Islet of Langerhans (tissue), 1 donor: ENCODE measurements at regions not wholly inside any gene's neighbourhood (a gene's known extent, or its start where the extent isn't known, plus 50 kb on each side); places are given as distances from the start of the nearest gene placed in this dataset.

Experiments used
- FAIRE-seq: peaks from one replicate; lab custom pipeline; 2011; peaks lifted over from hg19 to GRCh38; lab: Jason Lieb, UNC

GRCh38 chr1:29639156-29639736 lies 402.9 kb downstream of the PTPRU start:
- FAIRE-seq: no peak

DNA sequence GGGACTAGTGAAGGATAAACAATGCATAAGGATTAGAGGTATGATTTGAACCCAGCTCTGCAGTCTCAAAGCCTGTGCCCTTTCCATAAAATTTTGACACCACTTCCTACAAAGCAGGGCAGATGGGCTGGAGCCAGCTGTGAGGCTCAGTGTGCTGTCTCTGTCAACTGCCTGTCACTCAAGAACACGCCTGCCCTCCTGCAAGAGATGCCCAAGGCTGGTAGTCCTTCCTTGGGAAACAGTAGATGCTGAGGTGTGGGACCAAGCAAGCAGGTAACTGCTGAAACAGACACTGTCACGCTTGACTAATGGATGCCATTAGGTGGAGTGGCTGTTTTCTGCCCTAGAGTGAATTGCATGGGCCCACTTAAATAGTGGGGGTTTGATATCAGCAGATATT lies 402.0 kb downstream of the PTPRU start:
- no peak for FAIRE-seq

GRCh38 chr1:29636936-29637335 lies 400.6 kb downstream of the PTPRU start:
- no peak for FAIRE-seq

DNA sequence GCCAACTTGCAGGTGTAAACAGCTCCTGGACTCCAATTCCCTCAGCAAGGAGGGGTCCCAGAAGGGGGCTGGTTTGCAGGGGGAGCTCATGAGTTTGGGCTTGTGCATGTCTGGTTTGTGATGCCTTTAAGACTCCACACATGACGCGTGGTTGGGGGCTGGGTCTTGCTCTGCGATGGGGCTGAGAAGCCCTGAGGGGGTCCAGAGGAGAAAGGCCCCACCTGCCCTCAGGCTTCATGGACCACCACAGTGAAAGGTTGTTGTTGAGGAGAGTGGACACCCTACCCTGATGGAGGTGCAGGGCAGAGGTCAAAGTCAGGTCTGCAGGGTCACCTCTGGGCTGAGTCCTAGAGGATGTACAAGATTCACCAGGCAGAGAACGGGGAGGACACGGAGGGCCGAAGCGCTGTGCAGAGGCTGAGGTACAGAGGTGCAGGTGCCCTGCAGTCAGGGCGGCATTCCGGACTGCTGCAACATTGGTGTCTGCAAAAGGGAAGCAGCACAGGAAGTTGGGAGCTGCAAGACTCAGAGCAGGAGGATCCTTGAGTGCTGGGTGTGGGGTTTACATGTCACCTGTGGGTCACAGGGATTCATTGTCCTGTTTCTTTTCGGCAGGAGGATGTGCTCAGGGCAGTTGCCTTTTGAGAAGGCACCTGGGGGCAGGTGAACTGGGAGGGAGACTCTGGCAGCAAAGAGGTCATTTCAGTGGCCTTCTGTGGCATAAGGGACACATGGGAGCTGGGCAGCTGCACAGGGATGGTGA lies 399.4 kb downstream of the PTPRU start:
- no peak for FAIRE-seq

GRCh38 chr1:29634746-29635335 lies 398.5 kb downstream of the PTPRU start:
- FAIRE-seq: no peak

- FAIRE-seq: no peak
These were observed 398.0 kb downstream of the PTPRU start for GRCh38 chr1:29634324-29634723.

DNA sequence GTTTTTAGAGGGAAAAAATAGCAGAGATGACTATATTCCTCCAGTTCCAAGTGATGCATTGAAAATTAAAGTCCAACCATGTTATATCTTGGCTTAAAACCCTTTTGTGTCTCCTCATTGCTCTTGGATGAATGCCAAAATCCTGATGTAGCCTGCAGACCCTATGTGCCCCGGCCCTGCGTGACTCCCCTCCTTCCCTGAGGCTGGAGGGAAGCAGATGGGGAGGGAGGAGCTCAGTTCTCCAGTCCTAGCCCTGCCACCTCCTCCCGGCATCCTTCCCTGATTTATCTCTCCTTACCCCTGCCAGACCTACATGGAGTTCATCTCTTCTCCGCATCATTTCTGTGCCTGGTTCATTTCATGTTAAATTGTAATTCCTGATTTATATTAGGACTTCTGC lies 397.4 kb downstream of the PTPRU start:
- FAIRE-seq: no peak

GRCh38 chr1:29632806-29633615 lies 396.7 kb downstream of the PTPRU start:
- FAIRE-seq: no peak

GRCh38 chr1:29631836-29632805 lies 395.8 kb downstream of the PTPRU start:
- FAIRE-seq: no peak

GRCh38 chr1:29631361-29631760 lies 395.0 kb downstream of the PTPRU start:
- FAIRE-seq: no peak

DNA sequence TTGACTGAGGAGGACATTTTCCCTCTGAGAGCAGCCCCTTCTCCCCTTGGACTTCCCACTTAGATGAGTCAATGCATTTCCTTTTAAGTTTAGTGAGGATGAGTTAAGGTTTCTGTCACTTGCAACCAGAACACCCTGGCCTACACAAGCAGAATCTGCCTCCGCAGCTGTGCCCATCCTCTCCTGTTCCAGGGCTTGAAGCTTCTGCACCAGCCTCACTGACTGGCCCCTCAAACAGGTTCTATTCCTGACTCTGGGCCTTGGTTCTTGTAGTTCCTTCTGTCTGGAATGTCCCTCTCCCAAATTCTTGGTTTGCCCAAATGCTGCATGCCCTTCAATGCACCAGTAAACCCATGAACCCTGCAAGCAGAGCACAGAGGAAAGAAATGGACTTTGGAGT lies 394.4 kb downstream of the PTPRU start:
- FAIRE-seq: no peak

DNA sequence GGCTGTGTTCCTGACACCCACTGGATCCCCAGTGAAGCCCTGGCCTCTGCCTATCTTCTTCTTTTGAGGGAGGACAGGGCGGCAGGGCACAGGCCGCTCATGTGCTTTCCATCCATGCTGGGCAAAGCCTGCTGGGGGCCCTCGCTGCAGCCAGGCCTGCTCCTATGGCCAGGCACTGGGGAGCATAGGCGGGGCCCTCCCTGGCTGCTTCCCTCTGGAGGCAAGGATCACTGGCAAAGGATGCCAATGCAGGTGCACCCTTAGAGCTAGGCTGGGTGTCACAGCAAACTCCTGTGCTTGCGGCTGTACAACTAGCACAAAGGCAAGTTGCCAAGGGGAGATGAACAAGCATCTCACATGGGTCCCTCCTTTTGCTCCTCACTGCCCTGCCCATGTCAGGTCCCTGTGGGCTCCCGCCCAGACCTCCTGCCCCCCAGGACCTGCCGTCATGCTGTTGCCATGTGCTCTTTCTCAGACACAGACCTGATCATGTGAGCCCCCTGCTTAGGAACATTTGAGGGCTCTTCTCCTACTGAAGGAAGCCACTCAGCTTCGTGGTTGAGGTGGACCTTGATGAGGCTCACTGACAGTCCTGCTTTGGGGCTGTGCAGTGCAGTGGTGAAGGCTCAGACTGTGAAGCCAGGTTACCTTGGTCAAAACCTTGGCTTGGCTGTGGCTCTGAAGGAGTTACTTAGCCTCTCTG lies 393.6 kb downstream of the PTPRU start:
- FAIRE-seq: no peak

DNA sequence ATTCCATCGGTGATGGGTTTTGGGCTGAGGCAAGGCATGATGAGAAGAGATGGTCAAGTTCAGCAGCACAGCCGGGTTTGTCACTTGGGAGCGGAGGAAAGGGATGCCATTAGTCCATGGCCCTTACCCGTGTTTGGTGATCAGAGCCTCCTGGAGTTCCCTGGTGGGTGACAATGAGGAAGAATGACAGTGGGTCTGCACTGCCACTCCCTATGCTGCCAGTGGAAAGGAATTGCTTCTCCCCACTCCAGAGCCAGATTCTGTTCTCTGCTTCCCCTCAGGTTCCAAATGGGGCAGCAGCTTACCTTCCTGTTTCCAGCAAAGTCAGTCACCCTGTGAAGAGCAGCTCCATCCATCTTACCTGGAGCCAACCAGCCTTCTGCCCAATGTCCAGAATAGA lies 393.1 kb downstream of the PTPRU start:
- no peak for FAIRE-seq

- no peak for FAIRE-seq
These were observed 391.9 kb downstream of the PTPRU start for GRCh38 chr1:29628190-29628589.

- no peak for FAIRE-seq
These were observed 390.4 kb downstream of the PTPRU start for GRCh38 chr1:29626726-29627125.

DNA sequence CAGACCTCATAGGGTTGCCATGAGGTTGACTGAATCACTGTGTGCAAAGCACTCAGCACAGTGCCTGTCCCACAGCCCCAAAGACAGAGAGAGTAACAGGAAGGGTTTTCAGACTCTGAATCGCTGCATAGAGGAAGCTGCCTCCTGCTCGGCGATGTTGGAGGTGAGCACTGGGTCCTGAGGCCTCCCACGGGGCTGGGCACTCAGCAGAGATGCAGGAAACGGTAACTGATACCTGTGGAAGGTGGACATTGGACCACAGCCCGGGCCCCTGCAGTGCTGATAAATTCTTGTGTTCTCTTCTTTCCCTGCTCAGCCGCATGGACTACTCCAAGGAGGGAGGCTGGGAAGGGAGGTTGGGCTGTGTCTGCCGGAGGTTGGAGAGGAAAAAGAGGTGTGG lies 389.7 kb downstream of the PTPRU start:
- no peak for FAIRE-seq

DNA sequence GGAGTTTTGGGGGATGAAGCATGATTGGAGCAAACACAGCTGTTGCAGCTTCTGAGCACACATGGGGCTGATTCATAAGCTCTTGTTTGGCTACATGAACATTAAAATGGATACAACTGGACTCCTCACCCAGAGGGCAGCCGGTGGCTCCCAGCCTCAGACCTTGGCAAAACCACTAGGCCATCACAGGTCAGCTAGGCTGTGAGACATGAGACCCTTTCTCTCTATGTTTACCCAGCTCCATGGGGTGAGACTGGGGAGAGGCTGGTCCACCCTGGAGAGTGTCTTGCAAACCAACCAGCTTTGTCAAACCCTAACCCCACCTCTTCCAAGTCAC lies 388.7 kb downstream of the PTPRU start:
- no peak for FAIRE-seq

DNA sequence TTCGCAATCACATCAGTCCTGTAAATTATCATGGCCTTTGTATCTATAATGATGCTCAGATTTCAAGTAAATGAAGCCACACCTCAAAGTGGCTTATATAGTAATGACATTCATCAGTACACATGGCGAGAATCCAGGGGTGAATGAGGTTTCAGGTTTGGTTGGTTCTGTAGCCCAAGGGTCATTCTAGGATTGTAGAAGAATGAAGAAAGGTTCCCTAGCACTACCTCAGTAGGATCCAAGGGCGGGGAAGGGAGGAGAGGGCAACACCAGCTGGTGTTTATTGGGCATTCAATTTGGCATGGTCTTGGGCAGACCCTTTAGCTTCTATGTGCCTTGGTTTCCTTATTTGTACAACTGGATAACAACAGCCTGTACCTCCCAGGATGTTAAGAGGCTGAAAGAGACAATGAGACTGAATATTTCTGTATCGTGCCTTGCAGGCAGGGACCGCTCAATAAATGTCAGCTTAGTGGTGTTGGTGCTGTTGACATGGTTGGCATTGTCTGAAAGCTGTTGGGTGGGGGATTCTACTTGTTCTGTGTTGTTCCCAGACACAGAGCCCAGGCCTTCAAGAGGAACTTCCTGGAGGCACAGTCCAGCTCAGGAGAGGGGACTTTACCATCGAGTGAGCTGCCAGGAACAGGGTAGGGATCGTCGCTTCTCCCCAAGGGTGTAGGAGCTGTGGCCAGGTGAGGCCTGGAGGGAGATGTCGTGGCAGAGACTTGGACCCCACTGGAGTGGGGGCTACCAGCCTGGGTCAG lies 388.2 kb downstream of the PTPRU start:
- no peak for FAIRE-seq

- FAIRE-seq: no peak
These were observed 387.2 kb downstream of the PTPRU start for GRCh38 chr1:29623501-29623900.

GRCh38 chr1:29621826-29622435 lies 385.6 kb downstream of the PTPRU start:
- FAIRE-seq: no peak
